ENCODE measurements at regions not wholly inside any gene's neighbourhood (a gene's known extent, or its start where the extent isn't known, plus 50 kb on each side); places are given as distances from the start of the nearest gene placed in this dataset.
A peak's percentile ranks its signal among the peaks of the same experiment; 100 is the strongest.

DNA sequence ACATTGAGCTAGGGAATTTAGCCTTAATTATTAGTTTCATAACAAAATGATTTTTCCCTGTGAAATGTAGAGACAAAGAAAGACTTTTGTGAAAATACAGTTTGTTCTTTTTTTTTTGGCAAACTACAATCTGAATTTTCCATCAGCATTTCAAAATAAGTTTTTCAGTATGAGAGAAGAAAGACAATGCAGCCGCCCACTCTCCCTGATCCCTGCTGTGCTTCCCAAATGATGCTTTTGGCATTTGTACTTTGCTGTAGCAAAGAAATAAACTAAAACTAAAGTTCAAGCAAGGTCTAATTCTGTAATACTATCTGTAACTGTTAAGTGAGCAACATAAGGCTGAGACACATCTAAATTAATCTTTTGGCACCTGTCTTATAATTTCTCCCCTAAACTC is 782.2 kb downstream of the VGLL3 start:
- peaks cover 0 to 24% (median 4%) of the 10 kb centered on the region in 8 donors for H3K9me3 ChIP-seq
- H3K4me1 ChIP-seq, result no peaks in the 10 kb centered on the region
- H3K4me3 ChIP-seq, result no peak overlapping the region
- intact Hi-C loops (cut with DNase I; ENCODE audit: low total_unique reads), result no loop called here
- 88 to 98% (median 93%) methylated on average over 1 of the region's 1 CpG for WGBS, 5 donors
- no peaks in the 10 kb centered on the region for H3K27me3 ChIP-seq (replicated peaks in 1 of 7)
- no peaks in the 10 kb centered on the region for H3K36me3 ChIP-seq
- TF ChIP-seq POLR2AphosphoS5 (IDR thresholded peaks at IDR 0.05) (no peak), POLR2A (IDR thresholded peaks at IDR 0.05) (no peak)
- TF ChIP-seq, protein P1, sequence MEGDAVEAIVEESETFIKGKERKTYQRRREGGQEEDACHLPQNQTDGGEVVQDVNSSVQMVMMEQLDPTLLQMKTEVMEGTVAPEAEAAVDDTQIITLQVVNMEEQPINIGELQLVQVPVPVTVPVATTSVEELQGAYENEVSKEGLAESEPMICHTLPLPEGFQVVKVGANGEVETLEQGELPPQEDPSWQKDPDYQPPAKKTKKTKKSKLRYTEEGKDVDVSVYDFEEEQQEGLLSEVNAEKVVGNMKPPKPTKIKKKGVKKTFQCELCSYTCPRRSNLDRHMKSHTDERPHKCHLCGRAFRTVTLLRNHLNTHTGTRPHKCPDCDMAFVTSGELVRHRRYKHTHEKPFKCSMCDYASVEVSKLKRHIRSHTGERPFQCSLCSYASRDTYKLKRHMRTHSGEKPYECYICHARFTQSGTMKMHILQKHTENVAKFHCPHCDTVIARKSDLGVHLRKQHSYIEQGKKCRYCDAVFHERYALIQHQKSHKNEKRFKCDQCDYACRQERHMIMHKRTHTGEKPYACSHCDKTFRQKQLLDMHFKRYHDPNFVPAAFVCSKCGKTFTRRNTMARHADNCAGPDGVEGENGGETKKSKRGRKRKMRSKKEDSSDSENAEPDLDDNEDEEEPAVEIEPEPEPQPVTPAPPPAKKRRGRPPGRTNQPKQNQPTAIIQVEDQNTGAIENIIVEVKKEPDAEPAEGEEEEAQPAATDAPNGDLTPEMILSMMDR (IDR thresholded peaks at IDR 0.05 in 8 of 11, conservative IDR thresholded peaks at IDR 0.05 in 3 of 11), result no peak
- no peak overlapping the region for H3K27ac ChIP-seq
- no peak for DNase-seq

- 80 to 92% (median 88%) methylated on average over 2 of the region's 2 CpGs for WGBS, 5 donors
- Histone ChIP-seq H3K9me3 (peaks cover 0 to 12% (median 5%) of the 10 kb centered on the region in 8 donors), H3K36me3 (no peaks in the 10 kb centered on the region), H3K4me3 (no peak overlapping the region), H3K27ac (no peak overlapping the region), H3K4me1 (no peaks in the 10 kb centered on the region), H3K27me3 (replicated peaks in 1 of 7) (no peaks in the 10 kb centered on the region)
- TF ChIP-seq, protein P1 (IDR thresholded peaks at IDR 0.05 in 8 of 11, conservative IDR thresholded peaks at IDR 0.05 in 3 of 11), result no peak
- no peak for TF ChIP-seq POLR2AphosphoS5 (IDR thresholded peaks at IDR 0.05)
- no peak for TF ChIP-seq POLR2A (IDR thresholded peaks at IDR 0.05)
- intact Hi-C loops (cut with DNase I; ENCODE audit: low total_unique reads), result loop anchor here (10.0 kb wide), 1 partner anchor 62 kb away; no protein-coding TSS in a partner anchor
- no peak for DNase-seq
These were observed 808.3 kb downstream of the VGLL3 start for GRCh38 chr3:86182606-86183005.

DNA sequence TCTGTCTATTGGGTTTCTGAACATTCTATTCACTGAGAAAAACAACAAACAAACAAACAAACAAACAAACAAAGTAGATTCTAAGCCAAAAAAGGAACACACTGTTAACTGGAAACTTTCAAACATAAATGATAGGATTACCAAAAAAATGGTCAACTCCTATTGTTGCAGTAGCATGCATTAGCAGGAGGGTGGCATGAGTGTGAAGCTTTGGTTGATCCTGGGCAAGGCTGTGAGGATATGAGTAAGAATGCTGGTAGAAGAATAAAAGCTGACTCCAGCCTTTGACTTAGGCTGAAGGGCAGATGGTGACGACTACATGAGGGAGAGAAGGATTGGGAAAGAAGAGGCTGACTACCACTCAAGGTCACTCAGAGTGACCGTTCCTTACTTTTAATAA is 810.3 kb downstream of the VGLL3 start:
- 44 to 58% (median 56%) methylated on average over 2 of the region's 2 CpGs for WGBS, 5 donors
- Histone ChIP-seq H3K9me3 (peaks cover 0 to 12% (median 0%) of the 10 kb centered on the region in 8 donors), H3K36me3 (no peaks in the 10 kb centered on the region), H3K4me1 (no peaks in the 10 kb centered on the region), H3K4me3 (no peak overlapping the region), H3K27me3 (replicated peaks in 1 of 7) (no peaks in the 10 kb centered on the region), H3K27ac (no peak overlapping the region)
- TF ChIP-seq, protein P1 (IDR thresholded peaks at IDR 0.05 in 8 of 11, conservative IDR thresholded peaks at IDR 0.05 in 3 of 11), result peak in 6 of 11 experiments; percentile 13 to 59 (median 28)
- no peak for TF ChIP-seq POLR2A (IDR thresholded peaks at IDR 0.05)
- DNase-seq, result no peak
- intact Hi-C loops (cut with DNase I; ENCODE audit: low total_unique reads), result loop anchor here (10.0 kb wide), 1 partner anchor 64 kb away; no protein-coding TSS in a partner anchor

GRCh38 chr3:86178095-86178494 is 812.9 kb downstream of the VGLL3 start:
- H3K27ac ChIP-seq, result no peak overlapping the region
- H3K4me1 ChIP-seq, result no peaks in the 10 kb centered on the region
- H3K27me3 ChIP-seq (replicated peaks in 1 of 7), result no peaks in the 10 kb centered on the region
- H3K9me3 ChIP-seq, result no peaks in the 10 kb centered on the region
- 92 to 96% (median 93%) methylated on average over 6 of the region's 6 CpGs for WGBS, 5 donors
- intact Hi-C loops (cut with DNase I; ENCODE audit: low total_unique reads), result no loop called here
- DNase-seq, result no peak
- no peak overlapping the region for H3K4me3 ChIP-seq
- TF ChIP-seq, protein P1 (IDR thresholded peaks at IDR 0.05 in 8 of 11, conservative IDR thresholded peaks at IDR 0.05 in 3 of 11), result no peak
- TF ChIP-seq POLR2A (IDR thresholded peaks at IDR 0.05), result no peak
- no peak for TF ChIP-seq POLR2AphosphoS5 (IDR thresholded peaks at IDR 0.05)
- no peaks in the 10 kb centered on the region for H3K36me3 ChIP-seq
